Inferior parietal cortex (tissue), 1 donor: ENCODE measurements at regions not wholly inside any gene's neighbourhood (a gene's known extent, or its start where the extent isn't known, plus 50 kb on each side); places are given as distances from the start of the nearest gene placed in this dataset.

ENCODE experiments used
- DNase-seq: peaks from one replicate; pipeline ENCODE4 v3.0.0-alpha.2; 2016; ENCODE audit errors: extremely low spot score

DNA sequence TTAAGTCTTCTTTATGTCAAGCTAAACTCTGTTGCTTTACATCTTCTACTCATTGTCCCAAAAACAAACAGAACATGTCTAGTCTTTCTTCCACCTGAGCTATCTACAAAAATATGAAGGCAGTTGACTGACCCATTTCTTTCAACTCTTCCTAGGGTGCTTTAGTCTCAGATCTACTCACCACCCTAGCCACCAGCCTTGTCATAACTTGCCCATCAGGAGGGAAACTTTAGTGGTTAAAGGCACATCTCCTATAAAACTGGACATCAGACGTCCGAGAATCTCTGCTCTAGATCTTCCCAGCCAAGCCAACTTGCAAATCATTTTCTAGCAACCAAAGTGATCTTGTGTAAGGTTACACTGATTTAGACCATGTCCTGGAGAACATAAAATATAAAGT is 205.0 kb downstream of the ACTL7B start:
- no peak for DNase-seq

GRCh38 chr9:108645520-108645919 is 210.3 kb downstream of the ACTL7B start:
- DNase-seq: no peak

DNA sequence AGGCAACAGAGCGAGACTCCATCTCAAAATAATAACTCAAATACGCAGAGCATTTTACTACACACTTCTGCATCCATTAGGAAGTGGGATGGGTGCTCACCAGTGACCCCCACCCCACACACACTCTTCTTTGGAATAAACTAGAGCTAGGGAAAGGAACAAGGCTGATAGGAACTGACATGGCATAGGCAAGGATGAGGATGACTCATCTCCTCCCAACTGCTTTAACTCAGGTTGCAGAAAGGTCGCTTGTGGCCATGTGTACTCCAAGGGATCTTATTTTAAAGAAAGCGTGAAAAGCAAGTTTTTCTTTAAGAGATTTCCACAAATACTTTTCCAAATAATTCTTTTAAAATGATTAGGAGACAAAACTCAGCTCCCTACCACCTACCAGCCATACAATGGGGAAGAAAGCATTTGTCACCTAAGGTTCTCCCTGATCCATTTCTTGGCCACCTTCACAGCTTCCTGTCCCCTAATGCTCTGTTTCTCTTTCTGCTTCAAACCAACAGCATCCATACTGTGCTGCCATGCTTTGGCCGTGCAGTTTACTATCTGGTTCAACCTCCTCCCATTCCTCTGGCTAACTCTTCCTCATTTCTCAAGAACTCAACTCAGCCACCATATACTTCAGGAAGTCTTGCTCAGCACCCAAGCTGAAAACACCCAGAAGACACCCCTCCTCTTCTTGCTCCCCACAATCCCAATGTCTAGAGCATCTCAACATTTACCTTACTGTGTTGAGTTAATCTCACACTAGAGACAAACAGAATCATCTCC is 211.9 kb downstream of the ACTL7B start:
- DNase-seq: no peak

- no peak for DNase-seq
These were observed 212.9 kb downstream of the ACTL7B start for GRCh38 chr9:108642871-108643270.

DNA sequence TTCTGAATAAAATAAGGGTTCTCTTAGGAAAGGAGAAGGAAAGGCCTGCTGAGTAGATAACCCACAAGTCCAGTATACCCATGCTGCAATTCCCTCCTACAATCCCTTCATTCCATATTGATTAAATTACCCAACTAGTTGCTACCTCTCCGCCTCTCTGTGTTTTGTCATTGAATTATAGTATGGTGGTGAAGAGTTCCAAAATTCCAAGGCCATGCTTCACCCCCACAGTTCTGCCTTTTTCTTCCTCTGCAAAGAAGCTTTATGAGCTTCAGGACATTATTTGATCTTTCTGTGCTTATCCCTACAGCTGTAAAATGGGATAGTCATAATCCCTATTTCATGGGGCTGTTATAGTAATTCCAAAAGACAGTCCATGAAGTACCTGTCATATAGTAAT is 215.6 kb downstream of the ACTL7B start:
- DNase-seq: no peak

- DNase-seq: no peak
These were observed 216.1 kb downstream of the ACTL7B start for GRCh38 chr9:108639696-108640095.

- DNase-seq: no peak
These were observed 216.7 kb downstream of the ACTL7B start for GRCh38 chr9:108639091-108639490.

GRCh38 chr9:108637340-108637739 is 218.4 kb downstream of the ACTL7B start:
- no peak for DNase-seq

- DNase-seq: no peak
These were observed 219.8 kb downstream of the ACTL7B start for GRCh38 chr9:108636013-108636412.

- DNase-seq: no peak
These were observed 220.9 kb downstream of the ACTL7B start for GRCh38 chr9:108634672-108635462.

DNA sequence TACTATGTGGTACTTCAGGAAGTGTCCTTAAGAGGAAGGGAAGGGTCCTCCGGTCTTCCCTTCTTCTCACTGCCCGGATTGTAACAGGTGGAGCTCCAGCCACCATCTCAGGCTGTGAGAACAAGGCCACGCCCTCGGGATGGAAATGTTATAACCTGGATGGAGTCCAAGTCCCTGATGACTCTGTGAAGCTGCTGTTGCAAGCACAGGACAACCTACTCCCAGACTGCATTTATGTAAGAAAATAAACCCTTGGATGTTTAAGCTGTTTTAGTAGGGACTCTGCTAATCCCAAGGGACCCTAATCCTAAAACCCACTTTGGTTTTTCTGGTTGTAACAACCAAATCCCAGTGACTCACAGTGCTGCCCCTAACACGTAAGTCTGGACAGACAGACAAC is 221.6 kb downstream of the ACTL7B start:
- no peak for DNase-seq

DNA sequence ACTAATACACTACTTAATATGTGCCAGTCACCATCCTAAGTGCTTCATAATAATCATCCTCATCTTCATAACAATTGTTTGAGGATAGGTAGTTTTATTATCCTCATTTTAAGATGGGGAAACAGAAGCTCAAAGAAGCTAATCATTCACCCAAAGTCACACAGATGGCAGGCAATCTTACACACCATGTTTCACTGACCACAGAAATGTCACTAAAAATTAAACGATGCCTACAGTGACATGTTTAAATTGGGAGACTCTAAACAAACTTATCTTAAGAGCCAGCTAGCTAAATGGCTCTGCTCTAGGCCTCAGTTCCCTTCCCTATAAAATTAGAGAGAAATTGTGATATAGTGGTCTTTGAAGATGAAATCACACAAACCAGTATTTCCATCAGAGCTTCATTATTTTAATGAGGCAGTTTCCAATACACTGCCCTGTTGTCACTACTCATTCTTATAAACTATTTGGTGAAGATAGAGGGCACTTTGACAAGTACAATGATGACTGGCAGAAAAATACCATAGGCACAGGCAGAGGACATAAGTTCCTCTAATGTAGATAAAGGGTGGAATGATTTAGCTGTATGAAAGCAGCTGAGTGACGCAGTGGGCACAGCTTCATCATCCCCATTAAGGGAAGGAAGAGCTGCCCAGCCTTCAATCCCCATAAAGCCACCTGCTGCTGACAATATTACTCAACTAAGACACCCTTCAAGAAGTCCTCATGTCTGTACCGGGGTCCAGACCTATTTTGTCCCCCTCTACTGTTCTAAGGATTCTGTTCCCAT is 224.1 kb downstream of the ACTL7B start:
- DNase-seq: no peak

DNA sequence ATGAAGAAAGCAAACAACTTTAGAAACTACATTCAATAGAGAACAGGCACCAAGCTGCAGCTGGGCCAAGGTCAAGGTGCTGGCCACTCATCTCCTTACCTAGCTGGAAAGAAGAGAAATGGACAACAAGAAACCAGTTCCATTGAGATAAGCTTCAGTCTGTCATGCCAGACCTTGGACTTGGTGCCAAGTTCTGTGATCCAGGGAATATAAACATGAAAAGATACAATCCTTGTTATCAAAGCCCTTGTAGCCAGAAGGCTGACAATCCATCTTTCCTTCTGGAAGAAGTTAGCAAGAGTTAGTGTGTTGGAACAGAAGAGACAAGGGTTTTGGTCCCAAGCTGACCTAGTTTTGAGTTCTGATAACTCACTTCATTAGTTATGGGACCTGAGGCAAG is 227.5 kb downstream of the ACTL7B start:
- DNase-seq: no peak

- DNase-seq: no peak
These were observed 229.0 kb downstream of the ACTL7B start for GRCh38 chr9:108626743-108627142.

- no peak for DNase-seq
These were observed 233.6 kb downstream of the ACTL7B start for GRCh38 chr9:108621991-108622855.

GRCh38 chr9:108620767-108621166 is 235.0 kb downstream of the ACTL7B start:
- no peak for DNase-seq

- DNase-seq: no peak
These were observed 236.8 kb downstream of the ACTL7B start for GRCh38 chr9:108618906-108619550.

- DNase-seq: no peak
These were observed 238.1 kb downstream of the ACTL7B start for GRCh38 chr9:108617676-108618075.

DNA sequence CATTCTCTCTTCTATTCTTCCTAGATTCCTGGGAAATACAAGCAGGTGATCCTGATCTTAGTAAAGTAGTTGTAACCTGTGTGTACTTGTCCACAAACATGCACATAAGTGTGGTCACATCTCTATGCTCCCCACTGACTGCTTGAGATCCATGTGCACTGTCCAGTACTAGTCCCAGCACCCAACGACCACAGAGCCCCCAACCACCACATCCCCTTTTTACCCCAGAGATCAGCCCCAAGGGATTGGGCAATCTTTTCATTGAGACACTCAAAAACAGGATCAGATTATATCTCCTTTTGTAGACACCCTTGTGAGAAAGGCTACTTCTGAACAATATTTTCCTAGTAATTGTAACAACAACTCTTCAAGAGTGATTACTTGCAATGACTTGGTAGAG is 240.6 kb downstream of the ACTL7B start:
- DNase-seq: no peak

DNA sequence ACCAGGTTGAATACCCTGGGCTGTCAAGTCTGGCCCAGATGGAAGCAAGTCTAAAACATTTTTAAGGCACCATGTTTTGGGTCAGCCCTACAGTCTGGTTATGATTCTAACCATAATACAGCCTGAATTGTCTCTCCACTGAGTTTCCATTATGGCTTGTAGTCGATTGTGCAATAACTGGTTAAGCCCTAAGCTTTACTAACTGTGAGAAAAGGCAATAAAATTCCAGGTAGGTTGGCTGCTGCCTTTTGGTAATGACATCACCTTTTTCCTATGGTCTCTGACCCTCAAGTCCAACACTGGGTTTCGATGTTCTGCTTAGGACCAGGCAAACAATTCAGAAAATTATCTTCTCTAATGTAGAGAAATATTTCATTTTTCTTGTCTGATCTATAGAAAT is 243.3 kb downstream of the ACTL7B start:
- no peak for DNase-seq

- no peak for DNase-seq
These were observed 245.9 kb downstream of the ACTL7B start for GRCh38 chr9:108609897-108610253.
